T-helper 1 cell (primary cell): ENCODE measurements at regions not wholly inside any gene's neighbourhood (a gene's known extent, or its start where the extent isn't known, plus 50 kb on each side); places are given as distances from the start of the nearest gene placed in this dataset.

Experiments
- DNase-seq, 5 donors: peaks; one replicate each; pipeline ENCODE4 v3.0.0-alpha.2; 2012 to 2020

DNA sequence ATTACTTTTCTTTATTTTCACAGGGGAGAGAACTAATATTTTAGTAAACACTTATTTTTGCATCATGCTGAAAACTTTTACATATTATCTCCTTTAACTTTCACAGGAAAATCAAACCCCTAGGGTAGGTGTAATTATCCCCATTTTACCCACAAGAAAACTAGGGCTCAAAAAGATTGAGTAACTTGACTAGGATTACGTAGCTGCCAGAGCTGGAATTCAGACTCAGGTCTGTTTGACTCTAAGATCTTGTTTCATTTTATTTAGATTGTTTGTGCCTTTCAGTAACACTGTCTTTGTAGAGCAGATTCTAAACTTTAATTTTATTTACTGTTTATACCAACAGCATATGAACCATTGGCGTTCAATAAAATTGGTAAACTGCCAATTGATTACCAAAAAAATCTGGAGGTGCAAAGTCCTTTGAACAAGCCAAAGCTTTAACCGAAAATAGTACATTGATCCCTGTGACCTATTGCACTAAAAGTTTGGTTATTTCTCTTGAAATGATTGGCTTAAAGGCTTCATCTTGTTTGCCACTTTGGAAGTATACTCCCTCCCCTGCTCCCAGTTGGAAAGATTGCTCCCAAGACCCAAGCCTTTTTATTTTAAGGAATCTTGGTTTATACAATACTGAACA lies 71.0 kb upstream of the WDR26 start:
- no peak for DNase-seq

DNA sequence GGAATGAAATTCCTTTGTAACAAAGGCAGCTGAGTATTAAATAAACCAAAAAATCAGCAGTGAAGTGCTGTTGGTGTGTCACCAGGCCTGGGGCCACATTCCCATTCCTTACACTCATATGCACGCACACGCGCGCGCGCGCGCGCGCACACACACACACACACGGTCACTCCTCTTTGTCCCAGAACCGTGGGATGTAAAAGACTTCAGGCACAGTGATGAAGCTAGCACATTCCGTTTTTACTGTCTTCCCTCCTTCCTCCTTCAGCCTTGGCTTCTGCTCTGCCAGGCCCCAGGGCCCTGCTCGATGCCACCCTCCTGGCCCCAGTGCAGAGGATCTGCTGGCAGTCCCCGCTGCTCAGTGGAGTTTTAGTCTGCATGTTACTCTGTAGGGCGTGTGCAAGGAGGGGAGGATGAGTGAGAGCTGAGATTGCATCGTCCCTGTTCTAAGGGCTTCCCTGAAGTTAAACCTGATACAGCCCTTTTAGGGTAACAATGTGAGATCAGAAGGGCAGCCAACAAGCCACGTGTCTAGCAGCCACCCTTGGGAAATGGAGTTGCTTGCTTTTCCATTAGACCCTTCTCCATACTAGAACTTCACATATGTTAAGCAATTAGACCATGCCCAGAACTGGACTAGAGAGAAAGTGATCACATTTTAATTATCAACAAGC lies 71.7 kb upstream of the WDR26 start:
- no peak for DNase-seq

DNA sequence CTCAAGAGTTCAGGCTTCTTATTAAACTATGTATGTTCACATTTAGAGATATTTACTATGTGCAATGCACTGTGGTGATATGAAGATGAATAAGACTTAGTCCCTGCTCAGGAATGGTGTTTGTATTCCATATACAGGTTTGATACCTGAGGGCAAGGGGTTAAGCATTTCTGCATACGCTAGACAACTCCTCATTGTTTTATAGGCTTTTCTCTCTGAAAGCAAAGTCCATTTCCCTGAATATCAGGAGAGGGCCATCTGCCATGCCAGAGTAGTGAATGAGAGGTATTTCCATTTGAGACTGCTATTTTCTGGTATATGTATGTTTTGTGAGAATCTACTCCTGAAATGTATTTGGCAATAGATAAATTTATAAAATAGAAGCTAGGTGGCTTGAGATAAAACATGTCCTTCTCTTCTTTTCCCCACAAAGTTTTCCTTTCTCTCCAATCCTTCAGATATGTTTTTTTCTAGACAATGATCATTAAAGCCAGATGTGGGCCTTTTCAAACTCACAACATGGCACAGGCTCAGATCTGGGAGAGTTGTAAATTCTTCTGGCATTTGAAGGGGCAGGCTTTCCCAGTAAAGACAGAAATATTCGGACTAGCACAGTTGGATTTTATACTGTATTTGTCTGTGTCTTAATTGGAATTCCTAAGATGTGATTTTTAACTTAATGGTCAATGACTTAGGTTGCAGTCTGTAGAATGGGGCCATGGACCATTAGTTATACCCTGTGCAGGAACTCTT lies 73.3 kb upstream of the WDR26 start:
- no peak for DNase-seq

DNA sequence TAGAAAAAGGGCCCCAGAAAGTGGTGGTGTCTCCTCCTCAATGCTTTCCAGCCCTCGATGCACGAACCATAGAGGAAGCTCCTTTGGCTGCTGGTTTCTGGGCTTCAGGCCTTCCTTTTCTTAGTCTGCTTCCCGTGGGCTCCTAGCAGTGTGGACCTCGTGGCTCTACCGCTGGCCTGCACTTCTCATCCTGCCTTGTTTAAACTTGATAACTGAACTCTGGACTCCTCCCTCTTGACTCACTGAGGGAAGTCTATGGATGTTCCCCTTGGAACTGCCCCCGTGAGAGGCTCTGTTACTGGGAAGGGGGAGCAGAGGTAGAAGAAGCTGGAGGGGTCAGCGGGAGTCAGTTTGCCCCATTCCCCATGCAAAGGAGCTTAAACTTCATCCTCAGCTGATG lies 75.3 kb upstream of the WDR26 start:
- no peak for DNase-seq

DNA sequence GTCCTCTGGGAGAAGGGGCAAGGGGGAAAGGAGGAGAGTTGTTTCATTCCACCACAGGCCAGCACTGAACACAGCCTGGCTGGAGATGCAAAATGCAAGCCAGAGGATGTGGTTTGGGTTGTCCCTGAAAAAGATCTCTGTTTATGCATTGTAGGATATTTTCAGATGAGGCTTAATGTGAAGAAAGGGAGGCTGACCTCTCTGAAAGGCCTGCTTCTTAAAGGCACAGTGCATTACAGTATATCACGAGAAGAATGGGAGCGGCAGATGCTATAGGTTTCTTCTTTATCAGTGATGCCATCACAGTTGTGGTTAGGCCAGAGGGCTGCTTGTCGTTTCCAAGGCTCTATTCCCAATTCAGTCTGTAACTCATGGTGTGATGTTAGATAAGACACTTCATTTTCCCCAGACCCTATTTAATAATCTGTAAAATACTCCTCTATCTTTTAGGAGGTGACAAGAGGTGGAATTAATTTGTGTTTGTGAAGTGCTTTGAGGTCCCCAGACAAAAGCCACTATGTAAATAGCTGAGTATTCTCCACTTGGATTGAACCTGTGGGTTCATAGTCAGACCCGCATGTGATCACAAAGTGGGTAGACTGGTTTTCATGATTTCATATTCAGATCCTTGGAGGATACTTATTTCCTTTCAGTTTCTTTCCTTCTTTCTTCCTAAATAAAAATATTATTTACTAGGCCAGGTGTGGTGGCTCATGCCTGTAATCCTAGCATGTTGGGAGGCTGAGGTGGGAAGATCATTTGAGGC lies 76.5 kb upstream of the WDR26 start:
- peak in 1 of 5 donors; percentile 24 for DNase-seq

DNA sequence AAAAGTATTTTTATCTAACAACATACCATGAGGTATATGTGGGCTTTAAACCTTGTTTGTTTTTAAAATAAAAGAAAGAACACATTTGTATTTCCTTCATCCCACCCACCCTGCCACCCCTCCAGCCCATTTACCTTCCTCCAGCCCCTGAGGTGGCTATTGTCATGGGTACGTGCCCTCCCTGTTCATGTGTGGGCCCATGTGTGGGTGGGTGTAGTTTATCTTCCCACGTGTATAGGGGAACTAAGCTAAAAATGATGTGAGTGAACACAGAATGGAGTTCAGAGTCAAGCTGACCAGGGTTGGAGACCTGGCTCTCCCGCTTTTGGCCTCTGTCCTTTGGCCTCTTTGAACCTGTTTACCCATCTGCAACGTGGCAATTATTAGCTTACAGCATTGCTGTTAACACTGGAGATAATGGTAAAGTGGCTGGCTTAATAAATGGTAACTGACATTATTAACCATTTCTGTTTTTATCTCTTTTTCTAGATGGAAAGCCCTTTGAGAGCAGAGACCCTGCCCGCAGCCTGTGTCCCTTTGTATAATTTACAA lies 78.1 kb upstream of the WDR26 start:
- no peak for DNase-seq

DNA sequence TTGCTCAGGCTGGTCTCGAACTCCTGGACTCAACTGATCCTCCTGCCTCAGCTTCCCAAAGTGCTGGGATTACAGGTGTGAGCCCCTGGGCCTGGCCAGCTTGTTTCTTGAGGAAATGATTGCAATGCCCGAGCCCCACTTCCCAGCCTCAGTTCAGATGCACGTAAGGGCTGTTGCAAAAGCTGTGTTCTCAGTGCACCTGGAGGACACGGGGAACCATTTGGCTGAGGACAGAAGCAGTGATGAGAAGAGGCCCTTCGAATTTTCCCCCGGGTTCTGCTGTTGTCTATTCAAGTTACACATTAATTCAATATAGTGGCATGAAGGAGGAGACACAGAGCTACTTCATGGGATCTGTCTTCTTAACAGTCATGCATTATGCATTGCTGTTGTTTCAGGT lies 78.8 kb upstream of the WDR26 start:
- DNase-seq = no peak

DNA sequence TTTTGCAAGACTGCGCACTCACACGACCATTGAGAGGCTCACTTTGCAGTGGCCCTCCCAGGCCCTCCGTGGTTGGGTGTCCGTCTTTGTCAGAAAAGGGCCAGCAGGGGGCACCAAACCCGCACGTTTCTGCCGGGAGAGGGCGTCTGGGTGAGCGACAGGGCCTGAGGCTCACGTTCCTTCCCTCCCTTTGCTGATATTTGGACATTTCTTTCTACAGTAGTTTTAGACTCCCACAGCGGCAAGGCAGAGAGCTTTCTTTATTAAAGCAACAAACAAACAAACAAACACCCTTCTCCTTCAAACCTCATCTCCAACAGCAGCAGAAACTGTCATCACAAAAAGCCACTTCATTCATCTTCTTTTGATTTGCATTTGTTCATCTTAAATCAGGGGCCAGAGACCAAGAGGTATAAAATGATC lies 79.2 kb upstream of the WDR26 start:
- peak; percentile 57 to 80 (median 74) for DNase-seq

DNA sequence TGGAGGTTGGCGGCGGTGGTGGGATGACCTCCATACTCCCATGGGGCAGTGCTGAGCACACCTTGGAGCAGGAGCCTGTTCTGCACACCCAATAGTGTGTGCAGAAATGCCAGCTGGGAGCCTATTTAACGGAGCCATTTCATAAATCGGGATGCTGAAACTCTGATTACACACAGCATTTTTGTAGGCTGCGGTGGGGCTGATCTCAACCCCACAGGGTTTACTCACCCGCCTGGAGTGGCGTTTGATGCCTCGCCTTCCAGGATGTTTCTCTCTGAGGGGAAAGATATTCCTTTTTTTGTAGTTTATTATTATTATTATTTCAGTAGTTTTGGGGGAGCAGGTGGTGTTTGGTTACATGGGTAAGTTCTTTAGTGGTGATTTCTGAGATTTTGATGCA lies 82.6 kb upstream of the WDR26 start:
- DNase-seq = no peak

DNA sequence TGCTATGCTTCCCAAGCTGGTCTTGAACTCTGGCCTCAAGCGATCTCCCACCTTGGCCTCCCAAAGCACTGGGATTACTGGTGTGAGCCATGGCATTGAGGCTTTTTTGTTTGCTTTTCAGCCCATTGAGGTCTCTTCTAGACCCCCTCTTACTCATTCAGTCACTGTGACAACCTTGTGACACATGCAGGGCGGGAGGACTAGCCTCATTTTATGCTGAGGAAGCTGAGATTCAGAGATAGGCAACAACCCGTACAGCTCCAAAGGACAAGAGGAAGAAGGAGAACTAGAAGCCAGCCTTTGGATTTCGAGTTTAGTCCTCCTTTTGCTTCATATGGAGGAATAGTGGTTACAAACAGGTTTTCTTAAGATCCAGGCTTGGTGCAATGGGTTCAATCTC lies 83.9 kb upstream of the WDR26 start:
- DNase-seq = no peak

DNA sequence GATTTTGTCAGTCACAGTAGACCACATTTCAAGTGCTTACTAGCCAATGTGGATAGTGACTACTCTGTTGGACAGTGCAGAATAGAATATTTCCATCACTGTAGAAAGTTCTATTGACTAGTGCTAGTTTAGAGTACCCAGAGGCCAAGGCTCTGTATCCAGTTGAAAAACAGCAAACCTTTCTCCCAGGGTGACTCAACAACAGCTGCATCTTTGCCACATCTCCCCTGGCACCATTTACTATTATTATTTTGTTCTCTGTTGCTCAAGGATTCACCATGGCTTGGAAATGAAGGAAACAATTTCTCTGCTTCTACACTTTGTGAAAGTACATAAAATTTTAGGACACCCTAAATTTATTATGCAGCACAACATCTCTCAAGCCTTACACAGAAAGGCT lies 85.3 kb upstream of the WDR26 start:
- no peak for DNase-seq

DNA sequence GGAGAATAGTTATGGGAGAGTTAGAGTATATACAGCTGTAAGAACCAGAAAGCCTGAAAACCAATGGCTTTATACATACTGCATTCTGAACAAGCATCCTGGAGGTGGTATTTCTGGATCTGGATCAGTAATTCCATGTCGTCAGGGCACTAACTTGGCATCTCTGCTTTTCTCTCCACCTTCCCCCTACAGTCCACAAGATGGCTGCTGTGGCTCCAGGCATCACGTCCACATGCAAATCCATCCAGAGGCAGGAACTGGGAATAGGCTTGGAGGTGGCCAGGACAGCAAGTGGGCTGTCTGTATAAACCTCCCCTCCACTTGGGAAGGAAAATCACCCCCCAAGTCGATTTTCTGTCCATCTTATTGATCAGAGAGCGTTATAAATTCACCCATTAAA lies 86.2 kb upstream of the WDR26 start:
- no peak for DNase-seq

DNA sequence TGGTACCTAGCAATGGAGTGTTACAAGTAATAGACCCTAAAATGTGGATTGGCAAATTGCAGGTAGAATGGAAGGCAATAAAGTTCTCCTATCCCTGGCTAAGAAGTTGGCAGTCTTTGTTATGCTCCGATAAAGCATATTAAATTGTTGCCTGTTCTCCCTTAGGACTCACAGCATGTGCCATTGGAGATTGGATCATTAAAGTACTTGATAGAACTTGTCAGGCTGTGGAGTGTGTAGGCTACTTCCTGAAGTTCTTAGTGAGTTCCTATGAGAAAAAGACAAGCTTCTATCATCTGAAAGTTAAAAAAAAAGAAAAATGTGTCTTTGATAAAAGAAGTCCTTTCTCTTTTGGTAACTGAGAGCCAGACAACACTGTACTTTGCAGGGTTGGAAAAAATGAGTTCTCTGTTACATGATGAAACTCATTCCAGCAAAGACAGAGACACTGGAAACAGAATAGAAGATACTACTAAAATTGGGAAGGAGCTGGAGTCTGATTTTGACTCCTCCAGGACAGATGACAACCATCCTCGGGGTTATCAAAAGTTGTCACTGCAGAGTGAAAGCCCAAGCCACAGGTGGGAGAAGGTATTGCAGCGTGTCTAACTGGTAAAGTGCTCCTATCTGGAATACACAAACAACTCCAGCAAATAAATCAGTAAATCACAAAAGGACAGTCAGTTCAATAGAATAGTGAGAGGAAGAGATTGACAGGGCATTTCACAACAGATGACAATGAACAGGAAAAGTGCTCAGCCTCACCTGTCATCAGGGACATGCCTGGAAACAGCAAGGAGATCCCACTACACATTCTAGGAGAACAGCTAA lies 87.5 kb upstream of the WDR26 start:
- DNase-seq = no peak

DNA sequence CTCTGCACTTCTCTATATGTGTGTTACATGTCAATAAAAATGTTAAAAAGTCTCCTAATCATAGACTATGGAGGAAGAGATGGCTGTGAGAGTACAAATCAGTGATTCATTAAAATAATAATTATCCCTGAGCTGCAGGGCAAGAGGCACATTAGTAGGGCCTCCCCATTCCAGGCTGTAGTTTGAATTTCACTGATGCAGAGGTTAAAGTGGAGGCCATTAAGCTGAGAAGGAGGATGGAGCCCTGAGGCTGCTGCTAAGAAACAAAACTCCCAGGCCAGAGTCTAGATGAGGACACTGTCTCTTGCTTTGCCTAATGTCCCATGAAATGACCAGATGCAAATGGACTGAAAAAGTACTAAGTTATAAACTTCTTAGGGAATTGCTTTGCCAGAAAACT lies 89.1 kb upstream of the WDR26 start:
- DNase-seq = no peak

DNA sequence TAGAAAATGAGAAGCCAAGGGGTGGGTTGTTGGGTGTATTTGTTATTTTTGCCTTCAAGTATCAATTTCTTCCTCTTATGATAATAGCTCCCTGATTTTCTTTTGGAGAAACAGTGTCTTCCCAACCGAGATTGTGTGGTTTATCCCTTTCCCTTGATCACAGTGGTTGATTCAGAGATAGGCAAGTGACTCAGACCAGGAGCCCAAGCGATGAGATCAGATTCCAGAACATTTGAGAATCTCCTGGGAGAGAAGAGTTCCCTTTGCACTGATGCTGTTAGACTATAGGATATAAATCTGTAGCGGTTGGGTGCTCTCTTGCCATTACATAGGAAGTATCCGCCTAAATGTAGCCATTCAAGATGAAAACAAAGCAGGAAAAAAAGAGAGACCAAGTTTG lies 90.1 kb upstream of the WDR26 start:
- no peak for DNase-seq

DNA sequence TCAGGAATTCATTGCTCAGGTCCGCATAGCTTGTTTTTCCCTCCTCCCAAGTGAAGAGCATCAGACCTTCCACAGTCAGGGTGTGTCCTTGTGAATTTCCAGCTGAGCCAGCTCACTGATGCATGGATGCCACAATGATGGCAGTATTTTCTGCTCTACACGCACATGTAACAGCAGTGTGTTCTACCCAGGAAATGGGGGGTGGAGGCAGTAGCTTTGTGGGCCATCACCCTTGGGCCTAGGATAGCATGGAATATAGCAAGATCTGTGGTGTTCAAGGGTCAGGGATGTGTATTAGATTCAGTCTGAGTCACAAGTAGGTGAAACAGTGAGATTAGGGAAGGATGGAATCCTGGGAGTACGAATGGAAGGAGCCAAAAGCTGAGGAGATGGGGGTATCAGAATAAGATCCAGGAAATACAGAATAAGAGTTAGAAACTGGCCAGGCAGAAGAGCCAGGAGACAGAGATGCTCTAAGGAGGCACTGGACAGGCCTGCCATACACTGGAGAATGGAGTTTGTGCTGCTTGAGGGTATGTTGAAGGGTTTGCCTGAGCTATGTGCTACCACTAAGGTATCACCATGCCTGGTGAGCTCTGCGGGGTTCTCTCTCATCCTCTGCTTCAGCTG lies 90.6 kb upstream of the CNIH3 start:
- no peak for DNase-seq

DNA sequence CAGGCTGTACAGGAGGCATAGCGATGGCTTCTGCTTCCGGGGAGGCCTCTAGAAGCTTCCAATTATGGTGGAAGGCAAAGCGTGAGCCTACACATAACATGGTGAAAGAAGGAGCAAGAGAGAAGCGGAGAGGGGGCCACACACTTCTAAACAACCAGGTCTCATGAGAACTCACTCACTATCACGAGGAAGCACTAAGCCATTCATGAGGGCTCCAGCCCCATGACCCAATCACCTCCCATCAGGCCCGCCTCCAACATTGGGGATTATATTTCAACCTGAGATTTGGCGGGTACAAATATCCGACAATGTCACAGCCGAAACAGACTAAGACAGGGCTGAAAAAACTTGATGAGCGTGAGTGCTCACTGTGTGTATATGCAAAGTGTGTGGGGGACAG lies 89.3 kb upstream of the CNIH3 start:
- DNase-seq = no peak

DNA sequence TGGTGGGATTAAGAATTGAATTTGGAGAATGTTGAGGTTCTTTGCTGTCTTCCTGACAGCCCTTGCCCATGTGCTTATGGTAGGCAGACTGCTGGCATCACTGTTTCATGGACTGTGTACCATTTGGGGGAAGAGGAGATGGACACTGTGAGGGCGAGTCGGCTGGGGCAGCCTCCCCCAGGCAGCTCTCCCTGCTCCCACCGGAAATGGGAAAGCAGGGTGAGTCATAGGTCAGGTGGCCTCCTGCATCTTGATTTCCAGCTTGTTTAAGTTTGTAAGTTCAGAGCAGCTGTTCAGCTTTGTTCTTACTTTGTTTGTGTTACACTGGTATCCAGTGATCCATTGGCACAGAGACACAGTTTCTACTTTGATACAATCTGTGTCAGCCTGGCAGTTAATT lies 87.2 kb upstream of the CNIH3 start:
- no peak for DNase-seq

DNA sequence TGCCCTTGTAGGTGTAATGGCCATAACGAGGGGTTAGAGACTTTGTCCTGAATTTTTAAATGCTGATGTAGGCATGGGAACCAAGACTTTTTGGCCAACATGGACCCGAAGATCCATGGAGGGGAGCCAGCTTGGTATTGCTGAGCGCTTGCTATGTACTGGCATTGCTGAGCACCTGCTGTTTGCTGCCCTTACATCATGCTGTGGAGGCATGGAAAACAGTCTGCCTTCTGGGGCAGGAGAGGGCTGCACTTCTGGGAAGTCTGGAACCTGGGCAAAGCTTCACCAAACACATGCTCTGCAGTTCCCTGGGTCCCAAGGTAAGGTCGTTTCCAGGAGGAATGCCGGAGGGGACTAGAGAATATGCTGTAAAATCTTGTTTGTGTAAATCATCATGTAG lies 86.3 kb upstream of the CNIH3 start:
- no peak for DNase-seq

DNA sequence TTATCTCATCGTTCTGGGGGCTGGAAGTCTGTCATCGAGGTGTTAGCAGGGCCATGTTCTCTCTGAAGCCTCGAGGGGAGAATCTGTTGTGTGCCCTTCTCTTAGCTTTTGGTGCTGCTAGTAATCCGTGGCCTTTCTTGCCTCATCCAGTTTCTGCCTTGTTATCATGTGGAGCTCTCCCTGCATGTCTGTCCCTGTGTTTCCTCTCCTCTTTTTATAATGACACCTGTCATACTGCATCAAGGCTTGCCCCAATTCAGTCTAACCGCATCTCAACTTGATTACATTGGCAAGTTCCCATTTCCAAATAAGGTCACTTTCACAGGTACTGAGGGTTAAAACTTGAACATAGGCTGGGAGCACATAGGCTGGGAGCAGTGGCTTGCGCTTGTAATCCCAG lies 82.6 kb upstream of the CNIH3 start:
- DNase-seq = no peak

DNA sequence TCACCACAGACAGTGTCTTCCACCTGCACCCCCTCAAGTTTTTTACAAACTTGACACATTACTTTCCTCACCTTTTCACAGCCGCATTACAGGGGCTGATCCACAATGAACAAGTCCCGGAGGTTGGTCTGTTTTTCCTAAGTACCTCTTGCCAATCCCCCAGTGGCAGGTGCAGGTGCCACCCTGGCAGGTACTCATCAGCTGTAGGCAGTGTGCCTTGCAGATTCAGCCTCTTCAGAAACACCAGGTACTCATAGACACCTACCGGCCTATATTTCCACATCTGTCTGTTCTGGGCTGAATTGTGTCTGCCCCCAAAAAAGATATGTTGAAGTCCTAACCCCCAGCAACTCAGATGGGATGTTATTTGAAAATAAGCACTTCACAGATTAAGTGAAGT lies 81.4 kb upstream of the CNIH3 start:
- DNase-seq = no peak

DNA sequence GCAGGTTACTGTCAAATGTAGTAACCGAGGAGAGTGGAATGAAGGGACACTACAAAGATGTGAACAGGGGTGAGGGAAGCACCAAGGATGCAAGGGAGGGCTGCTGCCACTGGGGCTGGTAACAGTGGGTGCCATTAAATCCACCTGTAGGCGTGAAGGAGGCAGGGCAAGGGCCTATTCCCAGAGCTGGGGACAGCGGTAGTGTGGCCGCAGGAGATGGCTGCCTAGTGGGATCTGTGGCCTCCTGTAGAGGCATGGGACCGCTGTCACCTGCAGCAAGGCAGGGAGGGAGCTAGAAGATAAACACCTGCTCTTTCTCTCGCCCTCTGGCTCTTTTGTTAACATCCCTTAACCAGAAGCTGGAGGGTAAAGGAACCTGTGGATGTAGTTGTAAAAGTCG lies 80.5 kb upstream of the CNIH3 start:
- no peak for DNase-seq
